ENCODE measurements at regions not wholly inside any gene's neighbourhood (a gene's known extent, or its start where the extent isn't known, plus 50 kb on each side); places are given as distances from the start of the nearest gene placed in this dataset.

- no peak for DNase-seq (ENCODE audit: low read depth)
Observed at GRCh38 chrY:15402451-15402850, 878.1 kb downstream of the NLGN4Y start.

DNA sequence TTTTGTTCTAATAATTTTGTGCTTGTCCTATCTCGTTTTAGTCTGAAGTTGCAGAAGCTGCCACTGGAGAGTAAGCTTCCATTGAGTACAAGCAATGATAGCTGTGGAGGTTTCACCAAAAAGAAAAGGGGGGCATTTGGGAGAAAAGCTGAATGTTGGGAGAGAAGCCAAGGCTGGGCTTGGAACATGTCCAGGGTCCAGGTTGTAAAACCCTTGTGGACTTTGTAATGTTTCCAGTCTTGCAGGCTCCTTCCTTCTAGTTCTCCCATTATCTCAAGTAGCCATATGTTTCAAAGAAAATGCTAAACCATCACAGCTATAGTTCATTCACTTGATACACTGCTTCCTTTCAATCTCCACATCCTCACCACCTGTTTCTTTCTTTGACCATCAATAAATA lies 880.2 kb downstream of the NLGN4Y start:
- DNase-seq (ENCODE audit: low read depth) = no peak

DNA sequence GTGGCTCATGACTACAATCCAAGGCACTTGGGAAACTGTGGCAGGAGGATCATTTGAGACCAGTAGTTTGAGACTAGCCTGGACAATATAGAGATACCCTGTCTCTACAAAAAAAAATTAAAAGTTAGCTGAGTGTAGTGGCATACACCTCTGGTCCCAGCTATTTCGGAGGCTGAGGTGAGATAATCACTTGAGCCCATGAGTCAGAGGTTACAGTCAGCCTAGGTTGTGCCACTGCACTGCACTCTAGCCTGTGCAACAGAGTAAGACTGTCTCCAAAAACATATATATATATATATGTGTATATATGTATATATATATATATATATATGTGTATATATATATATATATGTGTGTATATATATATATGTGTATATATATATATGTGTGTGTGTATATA lies 890.8 kb downstream of the NLGN4Y start:
- no peak for DNase-seq (ENCODE audit: low read depth)

- DNase-seq (ENCODE audit: low read depth) = peak; percentile 5
Observed at GRCh38 chrY:15418613-15419012, 894.3 kb downstream of the NLGN4Y start.

DNA sequence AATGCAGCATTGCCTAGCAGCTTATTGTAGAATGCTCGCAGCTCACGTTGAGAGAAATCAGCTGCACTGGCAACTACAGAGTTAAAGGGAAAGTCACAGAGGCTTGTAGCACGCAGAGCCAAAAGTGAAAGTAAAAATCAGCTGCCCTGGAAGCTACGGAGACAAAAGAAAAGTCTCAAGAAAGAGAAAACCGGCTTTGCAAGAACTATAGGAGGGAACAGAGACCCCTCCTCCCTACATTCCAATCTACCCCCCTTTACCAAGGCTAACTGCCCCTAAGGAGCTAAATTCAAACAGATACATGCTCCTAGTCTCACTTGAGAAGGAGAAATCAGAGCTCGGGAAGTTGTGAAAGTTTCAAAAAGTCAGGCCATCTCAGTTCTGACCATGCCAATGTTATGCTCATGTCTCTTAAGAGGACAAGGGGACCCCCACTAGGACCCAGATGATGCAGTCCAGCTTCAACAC lies 900.4 kb downstream of the NLGN4Y start:
- peak; percentile 34 for DNase-seq (ENCODE audit: low read depth)

- DNase-seq (ENCODE audit: low read depth) = no peak
Observed at GRCh38 chrY:15440021-15440695, 915.8 kb downstream of the NLGN4Y start.

DNA sequence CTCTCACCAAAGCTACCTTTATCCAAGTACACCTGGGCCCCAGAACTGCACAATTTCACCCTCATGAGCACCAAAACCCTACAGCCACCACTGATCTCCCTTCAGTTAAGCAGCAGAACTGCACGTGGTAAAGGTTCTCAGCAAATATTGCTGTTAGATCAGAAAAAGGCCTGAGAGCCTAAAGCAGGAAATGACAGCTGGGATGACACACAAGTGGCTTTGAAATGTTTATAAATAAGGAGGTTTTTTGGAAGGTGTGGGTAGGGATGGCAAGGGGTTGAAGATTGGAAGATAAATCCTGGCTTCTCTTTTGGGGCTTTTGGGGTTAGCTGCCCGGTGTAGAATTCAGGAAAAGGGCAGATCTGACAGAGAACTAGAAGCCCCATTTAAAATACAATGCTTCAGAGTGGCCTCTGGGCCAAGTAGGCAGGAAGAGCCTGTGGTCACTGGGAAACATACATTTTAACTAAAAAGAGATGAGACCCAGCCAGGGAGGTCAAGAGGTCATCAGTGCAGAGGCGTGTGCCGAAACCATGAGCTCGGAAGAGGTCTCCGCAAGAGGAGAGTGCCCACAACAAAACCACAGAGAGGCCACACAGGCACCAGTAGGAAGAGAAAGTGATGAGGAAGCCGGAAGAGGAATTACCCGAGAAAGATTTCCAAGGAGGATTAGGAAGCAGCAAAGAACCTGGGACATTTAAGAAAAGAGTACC lies 916.5 kb downstream of the NLGN4Y start:
- DNase-seq (ENCODE audit: low read depth) = no peak

DNA sequence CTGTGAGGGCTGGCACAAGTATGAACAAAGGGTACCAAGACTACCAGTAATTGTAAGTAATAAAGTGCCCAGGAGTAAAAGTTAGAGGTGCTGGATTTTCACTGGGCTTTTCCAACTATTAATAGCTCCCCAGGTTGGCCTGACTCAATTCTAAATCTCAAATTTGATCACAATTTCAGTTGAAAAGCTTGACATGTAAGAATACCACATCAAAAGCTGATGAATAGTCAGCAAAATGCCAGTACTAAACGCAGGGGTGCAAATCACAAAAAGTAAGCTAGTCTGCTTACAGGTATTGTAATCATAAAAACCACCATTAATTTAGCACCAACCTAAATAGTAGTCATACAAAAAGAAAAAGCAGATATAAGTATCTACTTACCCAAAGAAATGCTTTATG lies 917.5 kb downstream of the NLGN4Y start:
- DNase-seq (ENCODE audit: low read depth) = no peak

- DNase-seq (ENCODE audit: low read depth) = no peak
Observed at GRCh38 chrY:15445871-15446270, 921.5 kb downstream of the NLGN4Y start.

DNA sequence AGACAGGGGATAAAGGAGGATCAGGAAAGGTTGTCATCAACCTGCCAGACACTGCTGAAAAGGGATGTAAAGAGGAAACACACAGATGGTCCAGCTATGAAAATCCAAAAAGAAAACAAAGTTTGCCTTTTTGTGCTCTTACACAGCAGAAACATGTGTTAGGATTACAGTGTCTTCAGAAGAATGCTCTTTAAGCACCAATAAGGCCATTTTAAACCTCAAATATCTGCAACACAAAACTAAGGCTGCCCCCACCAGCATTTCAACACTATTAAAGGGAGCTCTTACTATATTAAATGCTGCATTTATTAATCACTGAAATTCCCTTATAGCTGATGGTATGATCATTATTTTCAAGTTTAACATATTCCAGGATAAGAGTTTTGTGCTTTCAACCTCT lies 922.5 kb downstream of the NLGN4Y start:
- DNase-seq (ENCODE audit: low read depth) = no peak

GRCh38 chrY:15447959-15448358 lies 923.6 kb downstream of the NLGN4Y start:
- no peak for DNase-seq (ENCODE audit: low read depth)

- DNase-seq (ENCODE audit: low read depth) = no peak
Observed at GRCh38 chrY:15455133-15455937, 931.0 kb downstream of the NLGN4Y start.

DNA sequence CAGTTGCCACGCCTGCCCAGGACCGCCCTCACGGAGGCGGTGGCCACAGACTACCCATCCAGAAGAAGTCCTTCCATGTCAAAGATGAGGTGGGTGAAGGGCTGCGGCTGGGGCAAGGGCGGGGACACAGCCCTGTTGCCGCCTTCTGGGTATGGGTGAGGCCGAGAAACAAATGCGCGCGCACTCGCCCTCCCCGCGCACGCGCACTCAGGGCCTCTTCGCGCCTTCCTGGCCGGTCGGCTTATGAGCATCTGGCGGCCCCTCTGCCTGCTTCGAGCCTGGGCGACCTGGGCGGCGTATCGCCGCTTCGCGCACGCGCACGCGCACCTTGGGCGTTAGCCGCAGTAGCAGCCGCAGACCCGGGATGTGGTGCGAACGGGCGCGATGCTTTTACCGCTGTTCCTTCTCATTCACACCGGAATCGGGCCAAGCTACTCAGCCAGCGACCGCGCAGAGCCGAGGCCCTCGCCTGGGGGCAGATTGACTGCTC lies 931.7 kb downstream of the NLGN4Y start:
- no peak for DNase-seq (ENCODE audit: low read depth)

GRCh38 chrY:15456491-15456890 lies 932.2 kb downstream of the NLGN4Y start:
- no peak for DNase-seq (ENCODE audit: low read depth)

GRCh38 chrY:15457682-15458081 lies 933.4 kb downstream of the NLGN4Y start:
- no peak for DNase-seq (ENCODE audit: low read depth)

DNA sequence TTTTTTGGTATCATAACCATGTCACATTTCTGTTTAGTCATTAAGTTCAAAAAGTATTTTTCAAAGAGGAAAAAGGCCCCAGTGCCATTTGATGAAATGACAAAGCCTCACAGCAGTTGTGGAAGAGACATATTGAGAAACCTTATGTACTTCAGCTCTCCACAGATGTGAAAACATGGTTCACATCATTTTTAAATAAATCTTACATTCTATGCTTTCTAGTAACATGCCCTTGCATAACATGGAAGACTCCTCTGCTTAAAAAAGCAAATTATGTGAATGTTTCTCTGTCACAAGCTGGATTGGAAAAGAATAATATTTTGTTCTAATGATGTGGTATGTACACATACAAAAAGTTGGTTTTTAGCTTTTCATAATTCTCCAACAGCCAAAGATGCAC lies 934.1 kb downstream of the NLGN4Y start:
- no peak for DNase-seq (ENCODE audit: low read depth)

DNA sequence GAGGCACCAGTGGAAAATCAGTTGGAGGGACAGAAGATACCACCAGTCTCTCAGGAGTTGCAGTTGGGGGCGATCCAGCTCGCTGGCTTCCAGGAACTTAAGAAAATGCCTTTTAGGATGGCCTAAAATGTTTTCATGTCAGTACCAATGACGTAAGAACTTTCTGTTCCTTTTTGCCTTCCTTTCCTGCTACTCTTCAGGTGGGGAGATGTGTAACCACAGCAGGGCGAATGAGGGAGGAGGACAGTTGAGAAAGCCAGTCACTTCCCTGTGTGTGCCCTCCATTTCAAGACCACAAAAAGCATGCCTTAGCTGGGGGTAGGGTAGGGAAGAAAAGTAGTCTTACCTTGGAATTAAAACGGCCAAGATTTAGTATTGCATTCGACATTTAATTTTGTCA lies 941.6 kb downstream of the NLGN4Y start:
- no peak for DNase-seq (ENCODE audit: low read depth)

DNA sequence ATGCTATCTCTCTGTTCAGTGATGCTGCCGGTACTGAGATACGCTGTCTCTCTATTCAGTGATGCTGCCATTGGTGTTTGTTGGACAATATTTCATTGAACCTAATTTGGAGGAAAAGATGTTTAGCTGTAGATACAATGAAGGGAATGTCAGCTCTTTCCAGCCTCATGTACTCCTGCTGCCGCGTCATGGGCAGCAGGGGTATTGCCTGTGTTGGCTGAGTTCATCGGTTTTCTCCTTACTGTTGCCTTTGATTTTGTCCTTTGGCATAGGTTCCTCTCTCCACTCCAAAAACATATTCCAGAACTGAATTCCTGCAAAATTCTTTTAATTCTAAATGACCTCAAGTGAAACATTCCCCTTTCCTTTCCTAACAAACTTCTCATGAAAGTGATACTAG lies 942.6 kb downstream of the NLGN4Y start:
- no peak for DNase-seq (ENCODE audit: low read depth)

DNA sequence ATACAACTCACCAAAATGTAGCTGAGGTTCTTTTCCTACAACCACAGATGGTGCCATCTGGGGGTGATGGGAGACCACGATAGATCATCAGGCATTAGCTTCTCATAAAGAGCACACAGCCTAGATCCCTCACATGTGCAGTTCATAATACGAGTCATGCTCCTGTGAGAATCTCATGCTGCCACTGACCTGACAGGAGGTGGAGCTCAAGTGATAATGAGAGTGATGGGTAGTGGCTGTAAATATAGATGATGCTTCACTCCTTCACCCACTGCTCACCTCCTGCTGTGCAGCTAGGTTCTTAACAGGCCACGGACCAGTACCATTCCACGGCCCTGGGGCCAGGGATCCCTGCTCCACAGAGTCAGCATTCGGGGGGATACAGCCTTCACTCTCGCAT lies 943.8 kb downstream of the NLGN4Y start:
- DNase-seq (ENCODE audit: low read depth) = no peak

DNA sequence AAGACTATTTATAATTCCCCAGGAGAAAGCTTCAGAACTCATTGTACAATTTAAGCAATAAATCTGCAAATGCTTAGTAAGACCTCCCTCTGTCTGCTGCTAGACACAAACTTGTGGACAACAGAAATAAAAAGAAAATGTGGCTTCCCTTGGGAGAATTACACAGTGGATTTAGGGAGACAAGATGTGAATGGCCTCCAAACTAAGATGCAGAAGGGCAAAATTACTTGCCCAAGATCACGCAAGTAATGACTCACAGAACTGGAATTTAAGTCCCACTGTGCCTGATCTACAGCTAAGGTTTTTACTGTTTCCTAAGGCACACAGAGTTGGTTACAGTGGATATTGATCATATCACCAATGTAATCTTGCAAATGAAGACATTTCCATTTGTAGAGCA lies 947.0 kb downstream of the NLGN4Y start:
- DNase-seq (ENCODE audit: low read depth) = no peak

DNA sequence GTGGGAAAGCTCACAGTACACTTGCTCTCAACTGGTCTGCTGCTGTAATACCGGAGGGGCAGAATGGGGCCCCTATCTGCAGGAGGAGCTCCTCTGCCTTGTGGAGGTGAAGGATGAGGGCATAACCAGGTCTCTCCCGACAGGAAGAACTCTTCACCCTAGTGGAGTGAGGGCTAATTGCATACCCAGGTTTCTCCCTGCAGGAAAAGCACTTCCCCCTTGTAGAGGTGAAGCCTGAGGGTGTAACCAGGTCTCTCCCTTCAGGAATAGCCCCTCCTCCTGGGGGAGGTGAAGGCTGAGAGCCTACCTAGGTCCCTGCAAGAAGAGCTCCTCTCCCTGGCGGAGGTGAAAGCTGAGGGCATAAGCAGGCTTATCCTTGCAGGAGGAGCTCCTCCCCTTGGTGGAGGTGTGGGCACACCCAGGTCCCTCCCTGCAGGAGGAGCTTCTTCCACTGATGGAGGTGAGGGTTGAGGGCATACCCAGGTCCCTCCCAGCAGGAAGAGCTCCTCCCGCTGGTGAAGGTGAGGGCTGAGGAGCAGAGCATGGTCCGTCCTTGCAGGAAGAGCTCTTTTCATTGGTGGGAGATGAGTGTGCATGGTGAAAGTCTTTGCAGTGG lies 954.1 kb downstream of the NLGN4Y start:
- DNase-seq (ENCODE audit: low read depth) = no peak

GRCh38 chrY:15500536-15500935 lies 976.2 kb downstream of the NLGN4Y start:
- no peak for DNase-seq (ENCODE audit: low read depth)
